ENCODE measurements at regions not wholly inside any gene's neighbourhood (a gene's known extent, or its start where the extent isn't known, plus 50 kb on each side); places are given as distances from the start of the nearest gene placed in this dataset.
"Not testable (repeated sequence)": the region's sequence is repeated elsewhere in the genome, so short reads cannot be mapped to it uniquely, and the experiment has no call there.

DNA sequence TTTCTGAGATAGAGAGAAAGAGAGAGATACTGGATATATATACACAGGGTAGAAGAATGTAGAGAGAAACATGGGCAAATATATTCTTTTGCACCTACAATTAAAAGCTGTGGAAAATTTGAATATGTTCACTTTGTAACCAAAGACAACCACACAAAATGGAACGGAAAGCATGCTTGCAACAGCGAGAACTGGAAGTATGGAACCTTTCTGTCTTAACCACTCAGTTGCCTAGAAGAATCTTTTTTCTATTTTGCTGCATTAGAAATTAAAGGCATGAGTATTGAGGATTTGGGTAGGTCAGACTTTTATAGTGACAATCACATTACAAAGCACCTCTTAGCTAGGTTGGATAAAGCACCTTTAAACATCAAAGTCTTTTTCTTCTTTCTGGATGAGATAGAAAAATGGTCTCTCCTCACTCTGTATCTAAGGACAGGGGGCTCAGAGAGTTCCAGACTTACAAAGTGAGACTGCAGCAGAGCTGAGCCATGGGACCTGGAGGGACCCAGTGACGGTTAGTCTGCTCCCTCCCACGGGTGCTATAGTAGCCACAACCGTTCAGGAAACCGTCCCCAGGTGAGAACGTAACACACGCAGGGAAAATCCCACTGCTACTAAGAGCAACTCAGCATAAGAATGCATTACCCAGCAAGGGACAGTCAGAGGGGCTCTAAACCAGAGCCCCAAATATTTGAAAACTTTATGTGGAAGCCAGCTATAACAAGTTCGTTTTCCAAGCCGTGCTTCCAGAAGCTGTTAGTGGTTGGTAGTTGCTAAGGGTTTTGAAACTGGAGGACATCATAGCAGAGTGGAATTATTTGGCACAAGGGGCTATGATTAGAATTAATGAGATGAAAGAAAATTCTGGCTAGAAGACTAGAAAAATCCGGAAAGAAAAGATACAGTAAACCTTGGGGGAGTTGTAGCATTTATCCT, 97.1 kb downstream of the DAD1 start:
- no peak for FAIRE-seq

DNA sequence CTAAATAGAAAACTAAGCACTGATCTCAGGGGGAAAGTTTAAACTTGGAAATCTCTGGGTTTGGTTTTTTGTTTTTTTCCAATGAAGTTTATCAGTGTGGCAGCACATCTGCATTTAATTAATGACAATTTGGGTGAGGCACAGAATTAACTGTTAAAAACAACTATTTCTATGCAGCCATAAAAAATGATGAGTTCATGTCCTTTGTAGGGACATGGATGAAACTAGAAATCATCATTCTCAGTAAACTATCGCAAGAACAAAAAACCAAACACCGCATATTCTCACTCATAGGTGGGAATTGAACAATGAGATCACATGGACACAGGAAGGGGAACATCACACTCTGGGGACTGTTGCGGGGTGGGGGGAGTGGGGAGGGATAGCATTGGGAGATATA, 98.0 kb downstream of the DAD1 start:
- not testable (repeated sequence) for FAIRE-seq

DNA sequence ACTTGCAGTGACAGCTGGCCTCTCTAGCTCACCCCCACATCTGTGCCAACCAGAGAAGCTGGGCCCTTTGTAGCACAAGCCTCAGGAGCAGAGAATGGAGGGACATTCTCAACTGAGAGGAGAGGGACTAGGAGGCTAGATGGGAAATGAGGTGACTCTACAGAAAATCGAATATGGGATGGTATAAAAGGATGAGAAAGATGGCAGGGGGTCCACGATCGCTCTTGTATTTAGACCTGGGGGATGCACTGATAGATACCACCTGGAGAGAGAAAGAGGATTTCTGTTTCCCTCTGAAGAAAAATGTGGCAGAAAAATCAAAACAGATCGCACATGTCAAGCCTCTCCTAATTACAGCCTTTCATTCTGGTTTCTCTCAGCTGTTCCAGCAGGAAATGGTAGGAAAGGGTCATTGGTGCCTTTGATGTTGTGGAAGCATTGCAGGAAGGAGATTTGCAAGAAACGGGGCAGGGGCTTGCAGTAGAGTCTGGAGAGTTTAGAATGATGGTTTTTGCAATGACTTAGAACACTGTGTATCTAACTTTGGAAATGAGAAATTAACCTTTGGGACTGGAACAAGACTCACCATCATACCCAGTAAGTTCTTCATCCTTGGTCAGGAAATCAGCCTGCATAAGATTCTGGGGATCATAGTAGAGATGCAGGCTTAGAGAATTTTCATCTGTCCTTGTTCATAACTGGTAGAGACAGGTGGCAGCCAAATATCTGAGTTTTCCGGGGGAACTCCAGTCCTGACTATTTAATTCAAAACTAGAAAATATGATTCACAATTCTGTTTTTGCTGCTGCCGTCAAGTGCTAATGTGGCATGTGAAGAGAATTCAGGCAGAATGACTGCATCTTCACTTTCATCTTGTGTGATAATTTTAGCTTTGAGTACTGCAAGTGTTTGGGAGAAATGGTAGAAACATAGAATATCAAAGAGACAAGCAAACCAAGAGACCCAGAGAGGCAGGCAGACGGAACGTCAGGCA, 98.8 kb downstream of the DAD1 start:
- no peak for FAIRE-seq

DNA sequence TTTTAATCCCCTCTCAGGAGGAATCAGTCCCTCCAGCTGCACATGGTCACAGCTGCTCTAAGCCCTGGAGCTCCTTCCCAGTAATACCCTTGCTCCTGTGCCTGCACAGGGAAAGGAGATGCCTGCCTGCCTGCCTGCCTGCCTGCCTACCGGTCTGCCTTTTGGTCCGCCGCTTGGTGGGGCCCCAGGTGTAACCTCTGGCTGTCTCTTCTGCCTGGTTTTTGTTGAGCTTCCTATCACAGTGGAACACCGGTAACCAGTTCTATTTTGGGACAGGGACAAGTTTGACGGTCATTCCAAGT, 99.8 kb downstream of the DAD1 start:
- FAIRE-seq: no peak

DNA sequence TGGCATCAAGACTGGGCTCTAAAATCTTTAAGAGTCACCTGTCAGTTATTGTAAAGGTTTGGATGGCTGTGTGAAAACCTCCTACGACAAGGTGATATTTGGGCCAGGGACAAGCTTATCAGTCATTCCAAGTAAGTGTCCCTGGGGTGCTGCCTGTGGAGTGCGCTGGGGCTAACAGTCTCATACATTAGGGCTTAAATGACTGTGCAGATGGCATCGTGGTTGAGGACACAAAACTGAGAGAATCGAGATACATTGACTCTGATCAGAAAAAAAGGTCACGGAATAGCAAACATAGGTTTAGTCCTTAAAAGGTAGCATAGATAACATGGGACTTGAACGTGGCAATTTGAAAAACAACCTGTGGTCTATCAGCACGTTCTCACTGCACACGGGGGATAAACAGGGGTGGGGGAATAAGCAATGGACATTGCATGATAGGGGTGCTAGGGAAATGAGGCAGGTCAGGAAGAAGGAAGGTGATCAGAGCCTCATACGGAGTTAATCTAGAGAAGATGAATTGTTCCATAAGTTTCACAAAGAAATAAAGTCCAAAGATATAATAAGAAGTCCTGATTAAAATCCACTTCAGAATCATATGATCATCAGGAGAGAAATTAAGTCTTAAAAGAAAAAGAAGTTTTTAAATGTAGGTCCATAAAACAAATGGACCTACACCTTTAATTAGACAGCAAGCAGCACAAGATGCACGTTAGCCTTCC, 100.3 kb downstream of the DAD1 start:
- no peak for FAIRE-seq

DNA sequence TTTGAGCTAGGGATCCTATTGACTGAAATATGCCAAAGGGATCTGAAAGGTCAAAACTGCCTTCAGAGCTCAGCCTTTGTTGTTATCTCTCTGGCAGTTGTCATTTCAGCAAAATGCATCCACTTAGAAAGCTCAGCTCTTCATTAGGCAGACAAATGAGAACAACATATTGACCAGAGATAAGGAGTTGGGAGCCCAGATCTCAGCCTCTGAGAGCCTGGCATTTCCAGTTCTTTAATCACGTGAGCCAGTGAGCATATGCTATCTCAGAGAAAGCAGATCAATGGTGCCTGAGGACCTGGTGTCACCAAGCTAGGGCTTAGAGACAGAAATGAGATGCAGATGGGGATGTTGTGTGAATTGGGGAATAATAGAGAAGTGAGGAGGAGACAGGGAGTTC, 101.1 kb downstream of the DAD1 start:
- FAIRE-seq: no peak

DNA sequence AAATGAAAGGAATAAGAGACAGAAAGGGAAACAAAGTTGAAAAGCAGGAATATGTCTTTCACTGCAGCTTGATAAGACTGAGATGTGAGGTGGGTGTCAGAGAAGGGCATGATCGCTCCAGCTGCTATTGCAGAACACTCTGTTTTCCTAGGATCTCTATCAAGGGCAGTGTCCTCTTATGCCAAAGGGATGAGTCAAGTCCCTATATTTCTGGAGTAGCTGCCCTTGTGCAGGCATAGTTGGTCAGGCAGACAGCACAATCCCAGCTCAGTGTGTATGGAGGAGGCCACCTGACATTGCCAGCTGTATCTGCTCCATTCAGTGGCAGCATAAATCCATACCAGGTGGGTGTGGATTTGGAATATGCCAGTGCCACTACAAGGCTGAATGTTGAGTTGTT, 101.6 kb downstream of the DAD1 start:
- no peak for FAIRE-seq

DNA sequence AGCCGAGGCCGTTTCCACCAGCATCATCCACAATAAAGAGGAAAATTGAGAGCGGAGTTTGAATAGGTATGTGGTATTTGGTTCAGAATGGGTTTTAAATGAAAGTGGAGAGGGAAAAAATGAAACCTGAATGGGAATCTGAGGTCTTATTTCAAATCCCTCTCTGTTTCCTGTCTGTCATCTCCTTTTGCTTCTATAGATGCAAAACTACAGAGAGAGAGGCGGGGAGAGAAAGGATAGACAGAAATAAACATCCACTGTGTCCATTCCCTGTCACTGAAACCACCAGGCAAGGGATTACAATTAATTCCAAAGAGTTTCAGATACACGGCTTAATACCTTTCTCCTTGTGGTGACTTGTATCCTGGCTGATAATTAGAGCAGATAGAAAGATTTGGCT, 102.3 kb downstream of the DAD1 start:
- no peak for FAIRE-seq

DNA sequence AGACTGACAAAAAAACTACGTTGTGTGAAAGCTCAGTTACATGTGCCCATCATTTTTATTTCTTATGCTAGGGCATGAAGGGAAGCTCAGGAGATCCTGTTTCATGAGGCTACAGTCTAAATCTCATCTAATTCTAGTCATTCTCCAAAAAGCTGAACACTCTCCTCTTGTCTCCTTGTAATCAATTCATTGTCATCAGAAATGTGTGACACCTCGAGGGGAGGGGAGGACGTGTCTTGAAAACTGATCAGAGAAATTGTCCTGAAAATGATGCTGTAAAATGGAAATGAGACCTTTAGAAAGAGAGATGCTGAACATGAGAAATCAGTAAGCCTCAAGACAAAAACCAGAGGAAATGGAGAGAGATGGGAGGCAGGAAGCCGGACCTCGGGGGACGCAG, 103.4 kb downstream of the DAD1 start:
- no peak for FAIRE-seq

DNA sequence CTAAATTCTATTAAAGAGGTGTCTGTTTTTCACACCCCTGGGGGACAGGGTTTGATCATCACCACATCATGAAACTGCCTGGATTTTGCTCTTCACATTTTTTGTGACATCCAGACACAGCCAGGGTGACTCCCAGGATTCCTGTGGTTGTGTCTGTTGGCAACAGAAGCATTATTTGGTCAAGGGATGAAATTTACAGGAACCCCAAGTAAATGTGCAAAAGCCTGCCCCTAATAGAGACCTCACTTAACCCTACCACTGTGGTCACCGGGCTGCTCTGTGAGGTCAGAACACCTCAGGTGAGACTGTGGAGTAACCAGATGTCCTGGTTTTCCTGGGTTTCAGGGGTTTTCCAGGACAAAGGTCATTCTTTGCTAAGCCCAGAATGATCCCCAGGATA, 103.8 kb downstream of the DAD1 start:
- FAIRE-seq: no peak

DNA sequence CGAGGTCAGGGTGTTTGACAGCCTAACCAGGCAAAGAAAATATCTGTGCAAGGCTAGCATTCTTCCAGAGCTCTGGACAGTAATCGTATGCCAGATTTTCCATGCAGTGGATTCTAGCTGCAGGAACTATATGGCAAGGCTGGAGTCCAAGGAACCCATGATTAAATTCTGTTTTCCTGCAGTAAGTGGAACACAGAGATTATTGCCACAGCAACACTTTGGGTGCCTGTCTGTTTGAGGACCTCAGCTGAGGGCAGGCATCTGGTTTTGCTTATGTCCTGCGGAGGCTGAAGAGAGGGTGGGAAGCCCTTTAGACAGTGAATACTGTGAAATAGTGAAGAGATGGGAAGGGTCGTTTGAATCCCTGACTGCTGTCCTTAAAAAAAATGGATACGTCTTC, 104.4 kb downstream of the DAD1 start:
- FAIRE-seq: no peak

DNA sequence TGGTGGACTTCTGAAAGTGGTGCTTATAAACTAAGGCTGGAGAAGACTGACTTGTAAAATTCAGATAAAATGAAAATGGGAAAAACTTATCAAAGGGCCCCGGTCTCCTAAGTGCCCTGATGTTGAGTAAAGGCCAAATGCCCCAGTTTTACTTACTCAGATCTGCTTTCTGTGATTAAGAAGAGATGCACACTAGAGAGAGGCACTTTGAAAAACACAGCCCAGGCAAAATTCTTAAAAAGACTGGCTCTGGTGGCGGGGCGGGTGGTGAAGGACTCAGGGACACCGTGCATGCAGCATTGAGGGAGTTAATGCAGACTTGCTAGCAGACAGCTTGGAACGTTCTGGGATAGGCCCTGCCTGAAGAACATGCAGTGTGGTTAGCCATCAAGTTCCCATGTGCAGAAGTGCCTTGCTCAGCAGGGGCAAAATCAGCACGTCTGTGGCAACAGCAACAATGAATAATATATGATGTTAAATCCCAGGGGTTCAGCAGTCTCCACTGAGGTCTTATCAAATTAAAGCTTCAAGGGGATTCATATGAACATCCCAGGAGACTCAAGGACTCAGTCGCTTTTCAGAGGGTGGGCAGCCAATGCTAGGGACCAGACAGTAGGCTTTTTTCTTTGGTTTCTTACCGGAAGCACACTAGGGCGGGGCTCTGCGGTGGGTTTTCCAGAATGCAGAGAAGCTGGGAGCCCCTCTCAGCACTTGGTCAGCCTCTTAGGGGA, 105.0 kb downstream of the DAD1 start:
- FAIRE-seq: no peak

DNA sequence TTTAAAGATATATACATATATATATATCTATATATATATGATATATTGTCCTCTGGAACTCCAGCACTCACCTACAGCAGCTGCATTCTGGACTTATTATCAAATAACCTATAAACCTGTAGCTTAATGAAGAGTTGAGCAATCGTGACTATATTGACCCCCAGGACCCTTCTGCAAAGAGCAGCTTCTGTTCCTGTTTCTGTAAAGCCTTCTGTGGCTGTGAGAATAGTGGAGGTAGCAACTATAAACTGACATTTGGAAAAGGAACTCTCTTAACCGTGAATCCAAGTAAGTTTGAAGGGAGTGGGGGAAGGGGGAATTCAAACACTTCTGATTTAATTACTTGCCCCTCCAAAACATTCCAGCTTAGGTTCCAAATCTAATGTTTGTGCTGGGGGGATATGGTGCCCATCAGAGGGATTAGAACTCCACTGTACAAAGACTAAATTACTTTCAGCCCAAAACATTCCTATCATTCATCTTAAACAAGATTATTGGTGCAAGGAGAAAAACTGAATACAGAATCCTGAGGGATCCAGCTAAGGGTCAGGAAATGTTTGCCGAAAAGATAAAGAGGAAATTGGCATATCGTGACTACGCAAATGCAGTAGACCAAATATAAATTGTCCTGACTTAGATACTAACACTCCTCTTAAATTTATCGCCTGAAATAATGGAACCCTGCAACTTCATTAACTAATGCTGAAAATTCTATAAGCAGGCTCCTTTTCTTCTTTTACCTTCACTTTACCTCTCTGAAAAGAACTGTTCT, 106.1 kb downstream of the DAD1 start:
- no peak for FAIRE-seq

DNA sequence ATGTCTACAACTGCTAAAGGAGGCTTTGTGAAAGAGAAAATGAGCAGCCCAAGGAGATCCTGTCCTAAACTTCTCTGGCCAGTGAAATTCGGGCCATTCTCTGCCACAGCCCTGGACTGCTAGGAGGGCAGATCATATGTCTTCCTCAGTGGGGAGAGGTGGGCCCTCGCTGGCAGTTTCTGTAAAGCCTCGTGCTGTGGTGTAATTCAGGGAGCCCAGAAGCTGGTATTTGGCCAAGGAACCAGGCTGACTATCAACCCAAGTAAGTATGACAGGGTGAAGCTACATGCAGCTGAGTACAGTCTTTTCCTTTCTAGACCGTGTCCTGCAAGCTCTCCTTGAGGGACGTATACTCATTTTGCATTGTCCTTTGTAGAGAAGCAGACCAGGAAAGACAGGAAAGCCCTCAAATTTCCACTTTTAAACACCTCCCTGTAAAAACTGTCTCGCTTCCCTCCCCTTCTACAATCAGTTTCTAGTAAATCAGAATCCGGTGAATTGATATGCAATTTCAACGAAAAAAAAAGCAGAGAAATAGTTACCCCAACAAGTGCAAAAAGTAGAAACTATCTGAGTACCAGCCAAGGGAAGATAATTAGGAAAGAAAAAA, 106.8 kb downstream of the DAD1 start:
- no peak for FAIRE-seq

DNA sequence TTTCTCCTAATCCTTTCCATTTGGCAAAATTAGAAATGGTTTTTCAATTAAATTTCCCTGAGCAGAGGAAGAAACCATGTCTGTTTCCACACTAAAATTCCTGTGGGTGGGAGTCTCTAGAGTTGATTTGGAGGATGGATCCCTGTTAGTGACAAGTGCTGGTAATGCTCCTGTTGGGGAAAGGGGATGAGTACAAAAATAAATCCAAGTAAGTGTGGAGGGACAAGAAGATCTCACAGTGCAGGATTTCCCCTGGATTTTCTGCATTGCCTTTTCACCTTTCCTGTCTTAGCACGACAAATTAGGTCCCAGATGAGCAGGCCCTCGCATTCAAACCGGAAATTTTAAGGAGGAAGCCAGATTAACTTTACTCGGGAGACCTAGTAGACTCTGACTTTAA, 107.5 kb downstream of the DAD1 start:
- FAIRE-seq: no peak

DNA sequence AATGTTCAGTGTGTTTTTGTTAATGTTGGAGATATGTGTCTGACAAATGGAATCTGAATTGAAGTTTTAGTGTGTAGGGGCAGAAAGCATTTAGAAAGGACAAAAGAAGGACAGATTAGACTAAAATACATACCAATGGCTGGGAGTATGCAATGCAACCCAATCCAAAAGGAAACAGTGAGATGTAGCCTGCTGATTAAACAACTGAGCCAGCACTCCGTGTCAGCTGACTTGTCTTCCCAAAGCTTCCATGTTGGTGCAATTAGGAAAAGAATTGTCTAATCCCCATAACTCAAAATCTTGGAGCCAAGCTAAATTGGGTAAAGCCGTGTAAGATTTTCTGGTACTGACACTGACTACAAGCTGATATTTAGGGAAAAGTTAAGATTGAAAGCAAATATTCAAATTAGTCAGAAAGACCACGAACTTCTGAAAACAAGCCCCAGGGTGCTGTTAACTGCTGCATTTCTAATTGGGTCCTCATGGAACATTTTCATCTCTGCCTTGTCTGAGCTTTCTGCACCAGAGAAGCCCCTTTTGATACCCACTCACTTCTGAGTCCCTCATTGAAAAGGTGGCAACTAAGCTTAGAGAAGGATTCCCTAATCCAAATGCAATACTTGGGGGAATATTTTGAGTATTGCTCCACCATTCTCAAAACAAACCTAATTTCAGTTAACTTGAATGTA, 109.1 kb downstream of the DAD1 start:
- FAIRE-seq: no peak

DNA sequence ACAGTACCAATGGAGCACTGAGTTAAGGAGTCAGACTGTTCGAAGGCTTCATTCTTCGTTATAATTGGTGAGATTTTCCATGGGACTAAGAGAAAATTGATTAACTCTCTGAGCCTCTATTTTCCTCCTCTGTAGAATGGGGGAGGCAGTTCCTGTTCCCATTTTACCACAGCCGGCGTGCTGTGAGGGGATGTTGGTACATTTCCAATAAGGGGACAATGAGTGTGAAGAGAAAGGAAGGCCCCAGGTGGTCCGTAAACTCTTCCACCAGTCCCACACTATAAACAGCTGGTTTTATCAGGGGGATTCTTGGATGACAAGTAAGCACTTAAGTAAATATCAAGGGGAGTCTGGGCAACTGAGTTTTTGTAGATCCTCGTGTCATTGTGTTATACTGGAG, 109.9 kb downstream of the DAD1 start:
- no peak for FAIRE-seq

DNA sequence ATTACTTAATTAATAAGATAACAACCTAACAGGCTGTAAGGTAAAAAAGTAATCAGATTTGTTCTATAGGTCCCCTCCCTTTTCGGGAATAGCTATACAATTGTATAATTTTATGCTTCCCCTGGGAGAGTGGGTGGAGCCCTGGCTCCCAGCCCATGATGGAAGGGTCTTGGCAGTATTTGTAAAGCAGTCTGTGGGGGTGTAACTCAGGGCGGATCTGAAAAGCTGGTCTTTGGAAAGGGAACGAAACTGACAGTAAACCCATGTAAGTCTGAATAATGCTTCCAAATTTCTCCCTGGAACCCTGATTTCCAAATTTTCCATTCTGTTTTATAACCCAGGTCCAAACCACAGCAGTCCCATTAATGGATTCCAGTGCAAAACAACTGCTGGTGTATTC, 110.4 kb downstream of the DAD1 start:
- FAIRE-seq: no peak

DNA sequence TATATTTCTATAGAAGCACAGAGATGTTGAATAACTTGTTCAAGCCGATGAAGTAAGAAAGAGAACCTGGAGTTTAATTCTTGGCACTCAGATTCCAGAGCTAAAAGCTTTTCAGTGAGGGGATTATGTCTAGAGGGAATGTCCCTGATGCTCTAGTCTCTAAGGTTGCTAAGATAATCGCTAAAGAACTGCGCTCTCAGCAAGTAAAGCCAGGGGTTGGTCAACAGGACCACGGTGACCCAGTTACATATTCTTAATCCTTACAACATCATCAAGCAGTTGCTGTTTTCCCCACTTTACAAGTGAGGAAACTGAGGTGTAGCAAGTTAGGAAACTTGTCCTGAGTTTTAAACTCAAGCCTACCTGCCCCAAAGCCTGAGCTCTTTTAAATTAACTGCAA, 110.8 kb downstream of the DAD1 start:
- FAIRE-seq: no peak

DNA sequence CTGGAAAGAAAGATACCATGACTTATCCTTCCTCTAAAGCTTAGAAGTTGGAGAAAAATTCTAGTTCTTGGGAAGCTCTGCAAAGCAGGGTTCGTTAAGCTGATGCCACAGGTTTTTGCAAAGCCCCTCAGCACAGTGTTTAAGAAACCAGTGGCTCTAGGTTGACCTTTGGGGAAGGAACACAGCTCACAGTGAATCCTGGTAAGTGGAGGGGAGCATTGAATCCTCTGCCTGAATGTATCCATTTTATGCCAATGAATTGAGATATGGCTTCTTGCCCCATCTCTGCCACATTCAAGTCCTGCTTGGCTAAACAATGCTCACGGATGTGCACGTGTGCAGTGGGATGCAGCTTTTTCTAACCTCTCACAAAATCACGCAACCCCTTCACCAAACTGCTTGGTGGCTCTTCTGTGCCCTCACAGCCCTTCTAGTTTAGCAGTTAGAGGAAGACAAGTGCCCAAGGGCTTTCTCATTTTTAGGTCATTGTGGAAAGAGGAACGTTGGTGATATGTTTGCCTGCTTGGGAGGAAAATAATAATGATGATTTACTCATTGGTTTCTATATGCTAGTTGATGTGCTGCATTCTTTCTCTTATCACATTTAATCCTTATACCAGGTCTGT, 111.3 kb downstream of the DAD1 start:
- FAIRE-seq: no peak
